SU-DHL-6 (cell line): ENCODE measurements at regions not wholly inside any gene's neighbourhood (a gene's known extent, or its start where the extent isn't known, plus 50 kb on each side); places are given as distances from the start of the nearest gene placed in this dataset.

Experiments used
- EZH2phosphoT487 ChIP-seq: fragments of 200-600 bp; sonication (generic), shearing (Covaris generic); conservative IDR thresholded peaks from 2 replicates; pipeline ENCODE4 v1.6.1; 2018; ENCODE audit warnings: mild to moderate bottlenecking, antibody characterized with exemption, low read length, moderate library complexity, mixed read lengths
- TF ChIP-seq, protein P1 (sequence below): fragments of 200-600 bp; sonication (generic); IDR thresholded peaks from one replicate; pipeline ENCODE4 v1.5.1; 2017; ENCODE audit warnings: antibody characterized with exemption, mild to moderate bottlenecking, low read length, moderate library complexity; ENCODE audit not compliant: insufficient read depth, poor library complexity, severe bottlenecking

DNA sequence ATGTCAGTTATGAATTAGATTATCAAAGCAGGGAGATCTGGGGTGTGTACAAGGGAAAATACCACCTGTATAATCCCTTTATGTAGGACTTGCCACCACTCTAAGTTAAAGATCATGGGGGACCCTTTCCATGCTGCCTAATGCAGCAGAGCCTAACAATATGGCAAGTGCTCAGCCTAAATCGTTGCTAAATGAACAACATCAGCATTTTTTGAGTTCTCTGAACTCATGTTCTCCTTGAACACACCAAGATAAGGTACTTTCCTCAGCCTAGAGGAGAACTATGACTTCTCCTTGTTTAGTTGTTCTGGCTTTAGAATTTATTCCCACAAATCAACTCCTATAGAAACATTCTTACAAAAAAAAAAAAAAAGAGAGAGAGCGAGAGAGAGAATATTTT lies 177.0 kb downstream of the DUSP10 start:
- TF ChIP-seq, protein P1, sequence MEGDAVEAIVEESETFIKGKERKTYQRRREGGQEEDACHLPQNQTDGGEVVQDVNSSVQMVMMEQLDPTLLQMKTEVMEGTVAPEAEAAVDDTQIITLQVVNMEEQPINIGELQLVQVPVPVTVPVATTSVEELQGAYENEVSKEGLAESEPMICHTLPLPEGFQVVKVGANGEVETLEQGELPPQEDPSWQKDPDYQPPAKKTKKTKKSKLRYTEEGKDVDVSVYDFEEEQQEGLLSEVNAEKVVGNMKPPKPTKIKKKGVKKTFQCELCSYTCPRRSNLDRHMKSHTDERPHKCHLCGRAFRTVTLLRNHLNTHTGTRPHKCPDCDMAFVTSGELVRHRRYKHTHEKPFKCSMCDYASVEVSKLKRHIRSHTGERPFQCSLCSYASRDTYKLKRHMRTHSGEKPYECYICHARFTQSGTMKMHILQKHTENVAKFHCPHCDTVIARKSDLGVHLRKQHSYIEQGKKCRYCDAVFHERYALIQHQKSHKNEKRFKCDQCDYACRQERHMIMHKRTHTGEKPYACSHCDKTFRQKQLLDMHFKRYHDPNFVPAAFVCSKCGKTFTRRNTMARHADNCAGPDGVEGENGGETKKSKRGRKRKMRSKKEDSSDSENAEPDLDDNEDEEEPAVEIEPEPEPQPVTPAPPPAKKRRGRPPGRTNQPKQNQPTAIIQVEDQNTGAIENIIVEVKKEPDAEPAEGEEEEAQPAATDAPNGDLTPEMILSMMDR, result no peak
- TF ChIP-seq EZH2phosphoT487, result no peak
